ENCODE measurements at regions not wholly inside any gene's neighbourhood (a gene's known extent, or its start where the extent isn't known, plus 50 kb on each side); places are given as distances from the start of the nearest gene placed in this dataset.

- TF ChIP-seq USF2 (CRISPR knock-in tag; IDR thresholded peaks at IDR 0.05) (no peak), CTCF (IDR thresholded peaks at IDR 0.05) (no peak), ZNF317 (CRISPR knock-in tag; IDR thresholded peaks at IDR 0.05; ENCODE audit: borderline replicate concordance, low read depth) (no peak), CREB1 (CRISPR knock-in tag; IDR thresholded peaks at IDR 0.05) (no peak), ATF3 (CRISPR knock-in tag; conservative IDR thresholded peaks at IDR 0.05) (no peak), PREB (CRISPR knock-in tag; IDR thresholded peaks at IDR 0.05; ENCODE audit: borderline replicate concordance) (no peak), ZNF512 (CRISPR knock-in tag; IDR thresholded peaks at IDR 0.05; ENCODE audit: borderline replicate concordance) (no peak), NR2C2 (CRISPR knock-in tag; IDR thresholded peaks at IDR 0.05) (no peak), E2F4 (CRISPR knock-in tag; IDR thresholded peaks at IDR 0.05; ENCODE audit: borderline replicate concordance, low read depth) (no peak), FOXJ3 (CRISPR knock-in tag; IDR thresholded peaks at IDR 0.05; ENCODE audit: borderline replicate concordance) (no peak)
Observed at GRCh38 chr11:114918286-114918685, 240.0 kb downstream of the NXPE2 start.

Measured in WTC11 (cell line).